Superior temporal gyrus (tissue), 1 donor: ENCODE measurements at regions not wholly inside any gene's neighbourhood (a gene's known extent, or its start where the extent isn't known, plus 50 kb on each side); places are given as distances from the start of the nearest gene placed in this dataset.

Experiments used
- DNase-seq: peaks from one replicate; pipeline ENCODE4 v3.0.0-alpha.2; 2016; ENCODE audit errors: extremely low spot score

GRCh38 chr5:5592541-5592940, 170.1 kb downstream of the ICE1 start:
- no peak for DNase-seq

GRCh38 chr5:5591567-5591966, 169.1 kb downstream of the ICE1 start:
- DNase-seq, result no peak

- DNase-seq, result no peak
Measured at GRCh38 chr5:5589857-5590256, 167.4 kb downstream of the ICE1 start.

DNA sequence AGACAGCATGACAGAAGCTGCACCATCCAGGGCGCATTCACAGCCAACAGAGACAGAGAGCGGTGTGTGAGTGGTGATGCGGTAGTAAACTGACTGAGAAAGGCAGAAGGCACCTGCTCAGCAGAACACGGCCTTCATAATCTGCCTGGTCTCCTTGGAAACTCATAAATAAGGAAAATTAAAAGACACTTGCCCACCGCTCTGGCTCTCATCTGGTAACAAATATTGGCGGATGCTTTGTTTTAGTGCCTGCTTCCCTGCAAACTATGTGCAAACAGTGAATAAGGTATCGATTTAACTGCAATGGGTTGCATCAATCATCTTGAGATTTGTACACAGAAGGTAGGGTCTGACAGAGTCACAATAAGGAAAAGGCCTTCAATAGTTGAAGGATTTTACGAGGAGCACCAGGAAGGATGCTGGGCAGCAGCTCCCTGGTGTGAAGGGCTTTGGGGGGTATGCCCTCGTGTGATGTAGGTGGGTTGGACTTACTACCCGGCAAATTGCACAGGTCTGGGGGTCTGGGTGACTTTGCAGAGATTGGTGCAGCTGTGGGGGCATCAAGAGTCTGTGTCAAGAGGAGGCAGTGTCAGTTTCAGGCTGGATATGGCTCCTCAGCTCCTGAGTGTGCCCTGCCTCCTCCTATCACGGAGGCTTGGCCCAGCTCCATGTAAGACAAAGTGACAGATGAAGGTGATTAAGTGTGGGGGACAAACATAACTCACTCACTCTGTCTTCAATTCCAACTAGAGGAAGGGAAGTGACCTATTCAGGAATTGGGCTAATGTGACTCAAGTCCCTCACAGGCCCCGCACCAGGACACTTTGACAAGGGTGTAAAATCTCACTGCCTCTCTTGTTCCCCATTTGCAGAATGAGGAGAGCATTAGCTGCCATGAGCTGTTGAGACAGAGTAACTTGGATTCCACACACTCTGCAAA, 166.7 kb downstream of the ICE1 start:
- no peak for DNase-seq

DNA sequence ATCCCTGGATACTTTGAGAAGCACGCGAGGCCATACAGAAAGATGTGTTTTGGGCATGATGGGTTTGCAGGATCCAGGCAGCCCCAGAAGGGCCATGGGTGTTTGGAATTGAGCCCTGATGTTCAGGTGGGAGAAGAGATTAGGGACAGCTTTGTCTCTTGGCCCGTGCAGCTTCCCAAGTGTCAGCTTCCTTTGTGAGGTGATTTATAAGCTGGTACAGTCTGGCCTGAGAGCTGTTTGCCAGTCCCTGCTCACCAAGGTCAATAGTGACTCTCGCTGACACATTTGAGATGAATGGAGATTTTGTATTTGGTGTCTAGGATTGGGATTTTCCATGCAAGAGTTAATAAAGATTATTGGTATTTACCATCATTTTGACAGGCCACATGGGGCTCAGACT, 165.9 kb downstream of the ICE1 start:
- DNase-seq, result no peak

DNA sequence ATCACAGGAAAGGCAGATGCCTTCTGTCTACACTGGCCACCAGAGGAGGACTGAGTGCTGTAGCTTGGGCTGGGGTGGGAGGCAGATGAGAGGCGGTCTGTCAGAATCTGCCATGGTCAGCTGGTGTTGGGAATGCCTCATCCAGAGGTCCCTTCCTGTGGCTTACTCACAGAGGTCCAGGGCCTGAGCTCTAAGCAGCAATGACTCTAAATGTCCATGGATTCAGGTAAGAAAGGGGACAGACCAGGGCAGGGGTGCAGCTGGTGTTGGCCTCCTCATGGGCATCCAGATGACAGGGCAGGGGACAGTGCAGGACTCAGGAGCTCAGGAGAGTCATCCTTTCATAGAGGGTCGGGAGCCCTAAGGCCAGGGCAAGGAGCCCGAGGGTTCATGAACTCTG, 165.0 kb downstream of the ICE1 start:
- no peak for DNase-seq

- DNase-seq, result no peak
Measured at GRCh38 chr5:5586721-5587120, 164.2 kb downstream of the ICE1 start.

- DNase-seq, result no peak
Measured at GRCh38 chr5:5585751-5586341, 163.4 kb downstream of the ICE1 start.

DNA sequence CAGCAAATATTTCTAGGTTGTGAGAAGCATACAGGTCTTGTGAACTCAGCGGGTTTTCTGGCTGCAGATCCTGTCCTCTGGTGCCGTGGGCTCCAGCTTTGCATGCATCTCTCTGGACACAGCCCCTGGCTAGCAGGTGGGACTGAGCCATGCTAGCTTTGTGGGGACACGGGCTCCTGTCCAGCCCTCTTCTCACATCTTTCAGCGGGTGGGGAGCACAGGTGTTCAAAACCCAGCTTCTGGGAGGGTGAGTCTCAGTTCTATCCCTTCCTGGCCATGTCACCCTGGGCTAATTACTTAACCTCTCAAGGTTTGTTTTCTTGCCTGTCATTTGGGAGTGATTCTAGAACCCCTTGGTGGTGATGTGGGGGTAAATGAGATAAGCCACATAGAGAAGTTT, 162.3 kb downstream of the ICE1 start:
- no peak for DNase-seq

DNA sequence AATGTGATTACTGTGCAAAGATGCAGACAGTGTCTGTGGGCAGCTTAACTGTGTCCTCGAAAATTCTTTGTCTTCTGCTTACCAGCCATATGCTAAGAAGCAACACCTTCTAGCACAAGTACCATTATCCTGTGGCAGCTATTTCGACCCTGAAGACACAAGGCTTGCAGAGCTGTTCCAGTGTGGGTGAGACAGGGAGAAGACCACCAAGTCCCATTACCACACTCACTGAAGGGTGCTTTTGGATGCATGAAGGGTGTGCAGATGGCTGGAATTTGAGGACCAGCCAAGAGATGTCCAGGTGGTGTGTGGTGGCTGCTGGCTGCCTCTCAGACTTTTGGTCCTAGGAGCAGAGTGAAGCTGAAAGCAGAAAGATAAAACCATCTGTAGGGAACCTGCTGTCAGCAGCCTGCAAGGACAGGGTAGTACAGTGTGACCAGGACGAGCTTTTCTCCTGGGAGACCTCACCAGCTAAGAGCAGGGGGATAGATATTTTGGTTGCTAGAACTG, 161.8 kb downstream of the ICE1 start:
- peak; percentile 29 for DNase-seq

GRCh38 chr5:5583832-5584231, 161.4 kb downstream of the ICE1 start:
- no peak for DNase-seq

DNA sequence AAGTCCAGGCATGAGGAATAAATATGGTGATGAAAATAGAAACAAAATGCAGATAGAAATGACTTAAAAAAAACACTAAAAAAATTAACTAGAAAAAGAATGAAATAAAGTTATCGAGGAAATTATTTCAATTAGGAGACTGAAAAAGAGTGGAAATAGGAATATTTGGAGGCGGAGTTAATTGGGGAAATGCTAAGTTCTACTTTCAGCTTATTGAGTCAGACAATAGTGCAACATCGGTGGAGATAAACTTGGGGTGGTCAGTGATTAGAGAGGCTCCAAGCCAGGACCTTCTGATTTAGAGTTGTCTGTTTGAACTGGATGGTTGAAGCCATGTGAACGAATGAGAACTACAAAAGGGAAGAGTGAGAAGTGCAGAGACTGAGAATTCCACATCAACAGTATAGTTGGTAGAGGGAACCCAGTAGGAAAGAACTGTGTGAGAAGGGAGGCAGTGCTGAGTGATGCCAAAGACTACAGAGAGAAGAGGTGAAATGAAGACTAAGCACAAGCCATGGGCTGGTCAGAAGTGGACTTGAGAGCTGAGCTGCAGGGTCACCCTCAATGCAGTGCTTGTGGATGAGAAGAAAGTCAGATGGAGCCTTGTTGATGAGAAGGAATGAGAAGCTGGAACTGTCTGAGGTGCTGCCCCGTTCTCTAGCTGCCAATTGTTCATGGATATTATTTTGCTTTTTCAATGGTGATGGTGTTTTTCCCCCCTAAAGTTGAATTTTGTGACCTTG, 160.7 kb downstream of the ICE1 start:
- DNase-seq, result no peak

DNA sequence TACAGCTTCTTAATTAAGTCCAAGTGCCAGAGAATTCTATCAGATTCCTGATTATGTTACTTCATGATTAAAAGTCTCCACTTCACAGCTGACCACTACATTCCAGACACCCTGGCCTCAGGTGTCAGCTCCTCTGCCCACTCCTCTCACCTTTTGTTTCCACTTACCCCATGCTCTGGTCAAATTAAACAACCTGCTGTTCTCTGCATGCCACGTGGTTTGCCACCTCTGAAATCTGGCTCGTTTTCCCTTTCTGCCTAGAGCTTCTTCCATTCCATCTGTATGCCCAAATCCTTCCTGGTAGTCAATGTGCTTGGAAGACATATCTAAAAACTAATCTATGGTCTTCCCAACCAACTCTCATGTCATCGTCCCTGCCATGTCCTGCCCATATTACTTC, 158.6 kb downstream of the ICE1 start:
- no peak for DNase-seq

DNA sequence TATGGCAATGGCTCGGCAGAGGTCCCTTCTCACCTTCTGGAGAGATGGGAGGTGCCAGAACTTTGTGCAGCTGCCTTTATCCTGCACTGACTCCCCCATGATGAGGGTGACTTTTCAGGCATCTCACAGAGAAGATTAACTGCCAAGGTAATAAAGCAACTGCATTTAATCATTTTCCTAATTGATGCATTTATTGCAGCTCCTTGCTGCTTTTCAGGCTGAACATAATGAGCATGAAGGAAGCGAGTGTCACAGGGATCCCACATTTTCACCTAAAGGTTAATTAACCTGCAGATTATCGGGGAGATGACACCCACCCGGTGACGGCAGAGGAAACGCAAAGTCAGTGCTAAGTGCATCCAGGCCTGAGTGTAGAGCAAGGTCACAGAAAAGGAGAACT, 154.3 kb downstream of the ICE1 start:
- no peak for DNase-seq

DNA sequence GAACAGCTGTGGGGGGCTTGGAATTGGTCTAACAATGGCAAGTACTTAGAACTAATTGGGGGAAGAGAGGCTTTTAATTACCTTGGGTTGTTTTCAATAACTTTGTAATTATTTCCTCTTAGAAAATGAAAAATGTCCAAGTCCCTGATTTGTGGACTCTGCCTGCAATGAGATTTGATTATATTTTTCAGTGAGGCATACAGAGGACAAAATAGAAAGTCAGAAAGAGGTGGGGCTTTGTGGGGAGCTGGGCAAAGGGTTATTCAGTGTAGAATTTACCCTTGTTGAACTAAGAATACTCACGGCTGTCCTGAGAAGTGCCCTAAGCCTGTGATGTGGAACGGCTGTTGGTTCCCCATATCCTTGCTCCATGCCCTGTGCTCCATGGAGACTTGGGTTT, 153.0 kb downstream of the ICE1 start:
- DNase-seq, result no peak

DNA sequence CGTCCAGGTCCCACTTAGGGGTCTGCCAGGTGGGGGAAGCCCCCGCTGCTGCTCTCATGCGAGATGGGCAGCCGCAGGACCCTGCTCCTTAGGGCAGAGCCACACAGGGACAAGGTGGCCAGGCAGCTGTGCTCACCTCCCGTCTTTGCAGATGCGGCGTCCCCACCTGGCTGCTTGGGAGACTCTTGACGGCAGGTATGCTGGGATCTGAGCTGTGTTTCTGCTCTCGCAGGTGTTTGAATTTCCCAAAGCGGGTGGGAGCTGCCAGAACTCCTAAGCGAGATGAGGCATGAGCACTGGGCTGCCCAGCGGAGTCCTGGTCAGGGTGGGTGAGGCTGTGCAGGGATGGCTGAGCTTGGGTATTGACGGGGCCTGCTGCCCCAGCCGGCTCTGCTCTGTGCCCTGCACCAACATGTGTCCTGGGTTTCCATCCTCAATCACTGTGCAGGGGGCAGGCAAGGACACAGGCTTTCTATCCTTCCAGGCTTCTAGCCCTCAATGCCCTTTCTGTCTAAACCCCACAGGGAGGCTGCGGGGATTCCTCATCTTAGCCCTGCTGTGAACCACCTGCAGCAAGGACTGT, 151.4 kb downstream of the ICE1 start:
- no peak for DNase-seq

- DNase-seq, result no peak
Measured at GRCh38 chr5:5572976-5573797, 150.7 kb downstream of the ICE1 start.

DNA sequence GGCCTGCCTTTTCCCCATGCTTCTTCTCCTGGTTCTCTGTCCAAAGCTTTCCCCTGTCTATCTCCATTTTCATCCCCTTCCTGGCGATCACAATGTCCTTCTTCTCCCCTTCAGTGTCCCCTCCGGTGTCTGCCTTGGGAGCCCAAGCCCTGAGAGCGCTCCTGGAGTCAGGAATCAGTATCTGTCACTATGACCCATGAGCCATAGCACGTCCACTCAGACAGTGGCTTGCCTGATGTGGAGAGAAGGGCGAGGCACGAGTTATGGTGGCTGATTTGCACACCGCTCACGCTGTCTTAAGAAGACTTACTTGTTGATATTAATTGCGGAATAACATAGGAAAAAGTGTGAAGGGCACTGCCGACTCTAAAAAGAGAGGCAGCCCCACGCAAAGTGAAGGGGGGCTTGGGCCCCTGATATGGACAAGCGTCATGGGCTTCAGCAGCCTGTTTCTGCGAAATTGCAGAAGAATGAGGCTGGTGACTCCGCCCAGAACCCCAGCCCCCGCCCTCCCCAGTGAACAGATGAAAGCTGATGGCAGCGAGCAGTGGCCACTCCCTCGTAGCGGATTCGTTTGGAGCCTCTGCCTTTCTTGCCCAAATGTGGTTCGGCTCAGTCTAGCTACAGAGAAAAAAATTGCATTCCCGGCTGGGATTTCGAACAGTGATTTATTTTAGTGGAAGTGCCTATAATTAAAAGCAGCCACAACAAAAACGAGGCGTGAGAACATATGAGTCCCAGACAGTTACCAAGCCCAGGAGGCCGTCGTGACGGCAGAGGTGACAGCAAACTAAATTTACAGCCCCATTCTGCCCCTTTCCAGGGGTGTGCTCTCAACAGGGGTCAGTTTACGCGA, 149.8 kb downstream of the ICE1 start:
- peak; percentile 46 for DNase-seq

- no peak for DNase-seq
Measured at GRCh38 chr5:5570646-5571045, 148.2 kb downstream of the ICE1 start.

GRCh38 chr5:5564898-5565297, 142.4 kb downstream of the ICE1 start:
- no peak for DNase-seq
